Hepatocyte (in vitro differentiated cells): ENCODE measurements at regions not wholly inside any gene's neighbourhood (a gene's known extent, or its start where the extent isn't known, plus 50 kb on each side); places are given as distances from the start of the nearest gene placed in this dataset.

ENCODE experiments used
- EZH2 ChIP-seq: fragments of 200-600 bp; sonication (generic); IDR thresholded peaks from 2 replicates; pipeline ENCODE4 v1.6.1; 2016; ENCODE audit warnings: antibody characterized with exemption, mild to moderate bottlenecking, borderline replicate concordance
- EZH2phosphoT487 ChIP-seq: fragments of 200-600 bp; sonication (generic); IDR thresholded peaks from one replicate; pipeline ENCODE4 v1.6.1; 2018; ENCODE audit warnings: antibody characterized with exemption, mild to moderate bottlenecking, low read depth, moderate library complexity; ENCODE audit not compliant: unreplicated experiment, severe bottlenecking

DNA sequence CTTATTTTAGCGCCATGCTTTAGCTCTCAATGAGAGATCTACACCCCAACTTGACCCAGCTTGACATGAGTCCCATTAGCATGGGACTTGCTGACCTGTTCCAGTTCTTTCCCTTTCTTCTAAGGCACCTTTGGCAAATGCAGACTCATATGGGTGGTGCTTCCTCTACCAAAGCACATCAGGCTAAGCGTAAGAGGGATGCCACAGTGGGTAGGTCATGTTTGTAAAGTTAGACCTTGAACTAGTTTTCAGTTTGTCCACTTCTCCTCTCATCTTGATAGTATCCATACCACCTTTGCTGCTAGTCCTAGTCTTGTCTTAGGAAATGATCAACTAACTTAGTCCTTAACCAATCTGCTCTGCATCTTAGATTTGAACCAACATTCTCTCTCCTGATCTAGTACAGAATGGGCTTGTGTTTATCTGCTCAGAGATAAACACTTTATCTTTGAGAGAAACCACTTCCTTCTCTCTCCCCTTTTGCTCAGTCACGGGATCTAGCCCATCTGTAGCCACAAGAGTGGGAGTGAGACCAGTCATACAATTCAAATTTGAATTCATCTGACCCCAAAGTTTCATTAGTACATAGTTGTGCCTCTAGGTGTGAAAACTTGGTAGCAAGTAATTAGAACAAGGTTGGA, 72.1 kb upstream of the CD44 start:
- TF ChIP-seq EZH2phosphoT487 (no peak), EZH2 (no peak)
